Smooth muscle cell (in vitro differentiated cells): ENCODE measurements at regions not wholly inside any gene's neighbourhood (a gene's known extent, or its start where the extent isn't known, plus 50 kb on each side); places are given as distances from the start of the nearest gene placed in this dataset.

Source experiments
- DNase-seq: peaks from one replicate; lab custom pipeline; 2025; ENCODE audit not compliant: unreplicated experiment; lab: John Stamatoyannopoulos, UW
- H2AFZ ChIP-seq: fragments of 200-600 bp; sonication (generic); 2 replicates; pipeline ENCODE4 v1.6.0; 2016; ENCODE audit warnings: antibody characterized with exemption, low read depth, mild to moderate bottlenecking
- H3F3A ChIP-seq: fragments of 200-600 bp; sonication (generic); 2 replicates; pipeline ENCODE4 v1.6.0; 2017; ENCODE audit warnings: antibody characterized with exemption, low read depth
- H3K27ac ChIP-seq: fragments of 200-600 bp; sonication (generic); 2 replicates; pipeline ENCODE4 v1.5.1; 2016; ENCODE audit warnings: low read depth, mild to moderate bottlenecking
- H3K27me3 ChIP-seq: fragments of 200-600 bp; sonication (generic); 2 replicates; pipeline ENCODE4 v1.6.1; 2016; ENCODE audit warnings: low read depth, mild to moderate bottlenecking
- H3K36me3 ChIP-seq: fragments of 200-600 bp; sonication (generic); 2 replicates; pipeline ENCODE4 v1.5.1; 2016; ENCODE audit warnings: low read depth
- H3K4me1 ChIP-seq: fragments of 200-600 bp; sonication (generic); 2 replicates; pipeline ENCODE4 v1.5.1; 2016; ENCODE audit warnings: low read depth
- H3K4me2 ChIP-seq: fragments of 200-600 bp; sonication (generic); 2 replicates; pipeline ENCODE4 v1.6.0; 2016; ENCODE audit warnings: mild to moderate bottlenecking
- H3K4me3 ChIP-seq: fragments of 200-600 bp; sonication (generic); 2 replicates; pipeline ENCODE4 v1.5.1; 2016; ENCODE audit warnings: mild to moderate bottlenecking
- H3K79me2 ChIP-seq: fragments of 200-600 bp; sonication (generic); 2 replicates; pipeline ENCODE4 v1.6.0; 2016; ENCODE audit warnings: low read depth, mild to moderate bottlenecking
- H3K9ac ChIP-seq: fragments of 200-600 bp; sonication (generic); 2 replicates; pipeline ENCODE4 v1.6.0; 2016; ENCODE audit warnings: low read depth
- H3K9me3 ChIP-seq: fragments of 200-600 bp; sonication (generic); replicated peaks from 2 replicates; pipeline ENCODE4 v1.5.1; 2016; ENCODE audit warnings: low read depth
- H4K20me1 ChIP-seq: fragments of 200-600 bp; sonication (generic); 2 replicates; pipeline ENCODE4 v1.6.0; 2016; ENCODE audit warnings: low read depth
- CTCF ChIP-seq: fragments of 200-600 bp; sonication (generic); IDR thresholded peaks from 2 replicates; pipeline ENCODE4 v1.5.1; 2017; ENCODE audit warnings: borderline replicate concordance, mild to moderate bottlenecking, antibody characterized with exemption; ENCODE audit not compliant: insufficient read depth, poor library complexity, severe bottlenecking
- WGBS: methylation state at CpG from one replicate; pipeline ENCODE4 v1.1.7; 2016; ENCODE audit warnings: low lambda C conversion rate; 5-methylcytosine and 5-hydroxymethylcytosine counted together

- no peaks in the 10 kb centered on the region for H4K20me1 ChIP-seq
- no peaks in the 10 kb centered on the region for H3K79me2 ChIP-seq
- TF ChIP-seq CTCF, result no peak
- no peak overlapping the region for H3K4me2 ChIP-seq
- no peak overlapping the region for H3K4me3 ChIP-seq
- DNase-seq, result no peak
- no peaks in the 10 kb centered on the region for H3K27me3 ChIP-seq
- H3K9ac ChIP-seq, result no peak overlapping the region
- no peaks in the 10 kb centered on the region for H3K9me3 ChIP-seq
- H3K27ac ChIP-seq, result no peak overlapping the region
- H3F3A ChIP-seq, result peaks cover 4% of the 10 kb centered on the region
- H3K4me1 ChIP-seq, result no peaks in the 10 kb centered on the region
- H3K36me3 ChIP-seq, result no peaks in the 10 kb centered on the region
- H2AFZ ChIP-seq, result peak overlapping the region; percentile 60
- 57% methylated on average over 3 of the region's 3 CpGs for WGBS
These were observed 79.9 kb upstream of the PCDH18 start for GRCh38 chr4:137611998-137612700.

- DNase-seq, result no peak
- Histone ChIP-seq H3K9ac (no peak overlapping the region), H3K79me2 (no peaks in the 10 kb centered on the region), H3K4me2 (no peak overlapping the region), H3K27ac (no peak overlapping the region), H3K27me3 (no peaks in the 10 kb centered on the region), H2AFZ (no peak overlapping the region), H3F3A (peaks cover 4% of the 10 kb centered on the region), H3K4me3 (no peak overlapping the region), H3K4me1 (no peaks in the 10 kb centered on the region), H4K20me1 (no peaks in the 10 kb centered on the region), H3K36me3 (no peaks in the 10 kb centered on the region), H3K9me3 (no peaks in the 10 kb centered on the region)
- 91% methylated on average over 2 of the region's 2 CpGs for WGBS
- peak; percentile 46 for TF ChIP-seq CTCF
These were observed 78.7 kb upstream of the PCDH18 start for GRCh38 chr4:137610960-137611359.

GRCh38 chr4:137609718-137610430, 77.6 kb upstream of the PCDH18 start:
- Histone ChIP-seq H3K4me3 (peak overlapping the region; percentile 19), H3K27ac (peak overlapping the region; percentile 13)

More at GRCh38 chr4:137609718-137610430, 77.6 kb upstream of the PCDH18 start:
- Histone ChIP-seq H2AFZ (peak overlapping the region; percentile 70), H3K27me3 (no peaks in the 10 kb centered on the region), H3F3A (peaks cover 4% of the 10 kb centered on the region), H3K4me1 (no peaks in the 10 kb centered on the region), H3K9me3 (no peaks in the 10 kb centered on the region), H4K20me1 (no peaks in the 10 kb centered on the region), H3K4me2 (peak overlapping the region; percentile 56), H3K9ac (no peak overlapping the region), H3K79me2 (no peaks in the 10 kb centered on the region), H3K36me3 (no peaks in the 10 kb centered on the region)
- DNase-seq, result no peak
- no peak for TF ChIP-seq CTCF
- 29% methylated on average over 4 of the region's 4 CpGs for WGBS
